GM19023 (cell line): ENCODE measurements at regions not wholly inside any gene's neighbourhood (a gene's known extent, or its start where the extent isn't known, plus 50 kb on each side); places are given as distances from the start of the nearest gene placed in this dataset.
A peak's percentile ranks its signal among the peaks of the same experiment; 100 is the strongest.
"Not testable (repeated sequence)": the region's sequence is repeated elsewhere in the genome, so short reads cannot be mapped to it uniquely, and the experiment has no call there.

Source experiments
- ATAC-seq: cut with Tn5 transposase; IDR thresholded peaks from one replicate; pipeline ENCODE4 v1.9.1; 2021; ENCODE audit warnings: mild to moderate bottlenecking, moderate library complexity; ENCODE audit not compliant: unreplicated experiment

DNA sequence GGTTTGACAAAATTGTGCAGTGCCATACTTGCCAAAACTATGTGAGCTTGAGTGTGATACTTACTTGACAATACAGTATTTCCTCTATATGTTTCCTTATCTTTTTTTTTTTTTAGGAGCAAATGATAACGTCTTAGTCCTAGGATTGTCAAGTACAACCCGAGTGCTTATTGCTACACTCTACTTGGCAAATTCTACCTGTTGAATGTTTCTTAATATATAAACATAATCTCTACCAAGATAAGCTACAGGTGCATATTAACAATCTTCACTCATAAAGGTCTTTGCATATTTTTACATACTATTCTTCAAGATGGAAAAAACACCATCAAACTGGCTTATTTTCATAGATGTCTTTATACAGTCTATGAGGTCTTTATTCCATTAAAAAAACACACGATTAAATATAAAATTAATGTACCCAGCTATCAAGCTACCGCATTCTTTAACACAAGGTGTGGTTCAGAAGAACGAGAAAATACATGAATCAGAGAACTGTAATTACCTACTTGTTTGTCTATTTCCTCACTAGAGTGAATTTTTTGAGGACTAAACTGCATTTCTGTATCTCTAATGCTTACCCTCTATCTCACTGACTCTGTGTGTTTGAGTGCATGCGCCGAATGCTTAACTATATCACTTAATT lies 76.1 kb upstream of the PDSS1 start:
- ATAC-seq, result no peak

GRCh38 chr10:26621889-26622711 lies 75.4 kb upstream of the PDSS1 start:
- peak; percentile 73 for ATAC-seq

- no peak for ATAC-seq
Observed at GRCh38 chr10:26622891-26623290, 74.6 kb upstream of the PDSS1 start.

- ATAC-seq, result no peak
Observed at GRCh38 chr10:26624006-26624405, 73.5 kb upstream of the PDSS1 start.

DNA sequence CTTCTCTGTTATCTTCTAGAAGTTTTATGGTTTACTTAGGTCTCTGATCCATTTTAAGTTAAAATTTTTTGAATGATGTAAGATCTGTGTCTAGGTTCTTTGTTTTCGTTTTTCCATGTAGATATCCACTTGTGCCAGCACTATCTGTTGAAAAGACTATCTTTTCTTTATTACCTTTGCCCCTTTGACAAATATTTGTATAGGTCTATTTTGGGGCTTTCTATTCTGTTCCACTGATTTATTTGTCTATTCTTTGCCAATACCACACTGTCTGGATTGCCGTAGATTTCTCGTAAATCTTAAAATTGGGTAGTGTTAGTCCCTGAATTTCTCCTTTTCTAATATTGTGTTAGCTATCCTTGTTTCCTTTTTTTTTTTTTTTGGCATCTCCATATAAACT lies 71.4 kb upstream of the PDSS1 start:
- ATAC-seq, result no peak

DNA sequence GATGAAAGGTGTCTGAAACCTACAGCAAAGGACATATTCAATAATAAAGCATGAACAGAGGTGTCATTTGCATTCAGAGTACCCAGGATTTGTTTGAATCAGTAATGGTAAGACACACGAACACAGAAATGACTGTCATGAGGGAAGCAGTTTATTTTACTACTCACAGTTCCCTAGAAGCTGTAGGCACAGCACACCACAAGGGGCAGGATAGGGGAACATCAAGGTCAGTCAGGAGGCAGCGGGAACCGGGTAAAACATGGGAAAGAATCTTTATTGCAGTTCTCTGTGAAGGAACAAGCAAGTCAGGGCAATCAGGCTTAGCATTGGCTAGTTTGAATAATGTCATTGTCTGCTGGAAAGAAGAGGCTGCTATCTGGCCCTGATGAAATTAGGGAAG lies 70.2 kb upstream of the PDSS1 start:
- no peak for ATAC-seq

DNA sequence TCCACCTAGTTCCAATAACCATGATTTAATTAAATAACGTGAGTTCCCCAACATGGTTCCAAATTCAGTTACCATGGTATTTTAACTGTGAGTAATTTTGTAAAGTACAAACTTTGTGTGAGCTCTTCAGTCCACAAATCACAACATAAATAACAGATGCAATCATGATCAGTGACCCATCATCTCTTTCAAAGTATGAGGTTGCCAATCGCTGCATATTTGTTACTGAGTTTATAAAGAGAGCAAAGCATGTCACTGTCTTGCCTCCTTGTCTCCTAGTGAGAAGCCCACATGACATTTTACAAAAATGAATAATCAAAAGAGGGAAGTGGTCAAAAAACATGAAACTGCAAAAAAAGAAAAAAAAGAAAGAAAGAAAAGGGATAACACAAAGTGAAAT lies 69.1 kb upstream of the PDSS1 start:
- peak; percentile 50 for ATAC-seq

- not testable (repeated sequence) for ATAC-seq
Observed at GRCh38 chr10:26632171-26632570, 65.3 kb upstream of the PDSS1 start.

DNA sequence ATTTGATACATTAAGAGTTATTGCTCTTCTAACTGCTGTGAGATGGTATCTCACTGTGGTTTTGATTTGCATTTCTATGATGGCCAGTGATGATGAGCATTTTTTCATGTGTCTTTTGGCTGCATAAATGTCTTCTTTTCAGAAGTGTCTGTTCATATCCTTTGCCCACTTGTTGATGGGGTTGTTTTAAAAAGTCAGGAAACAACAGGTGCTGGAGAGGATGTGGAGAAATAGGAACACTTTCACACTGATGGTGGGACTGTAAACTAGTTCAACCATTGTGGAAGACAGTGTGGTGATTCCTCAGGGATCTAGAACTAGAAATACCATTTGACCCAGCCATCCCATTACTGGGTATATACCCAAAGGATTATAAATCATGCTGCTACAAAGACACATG lies 63.4 kb upstream of the PDSS1 start:
- not testable (repeated sequence) for ATAC-seq

- ATAC-seq, result no peak
Observed at GRCh38 chr10:26637521-26638275, 59.8 kb upstream of the PDSS1 start.

- ATAC-seq, result no peak
Observed at GRCh38 chr10:26640391-26640790, 57.1 kb upstream of the PDSS1 start.

- ATAC-seq, result no peak
Observed at GRCh38 chr10:26642896-26643653, 54.4 kb upstream of the PDSS1 start.

- ATAC-seq, result no peak
Observed at GRCh38 chr10:26647602-26648244, 49.8 kb upstream of the PDSS1 start.
